AG20443 (cell line): ENCODE measurements at regions not wholly inside any gene's neighbourhood (a gene's known extent, or its start where the extent isn't known, plus 50 kb on each side); places are given as distances from the start of the nearest gene placed in this dataset.
"Not testable (repeated sequence)": the region's sequence is repeated elsewhere in the genome, so short reads cannot be mapped to it uniquely, and the experiment has no call there.

Source experiments
- DNase-seq: peaks from one replicate; pipeline ENCODE4 v3.0.0; 2012; ENCODE audit warnings: low spot score, mixed read lengths

GRCh38 chr11:67873223-67873622 is 130.7 kb downstream of the UNC93B1 start:
- DNase-seq, result not testable (repeated sequence)

GRCh38 chr11:67871168-67871567 is 132.7 kb downstream of the UNC93B1 start:
- not testable (repeated sequence) for DNase-seq

DNA sequence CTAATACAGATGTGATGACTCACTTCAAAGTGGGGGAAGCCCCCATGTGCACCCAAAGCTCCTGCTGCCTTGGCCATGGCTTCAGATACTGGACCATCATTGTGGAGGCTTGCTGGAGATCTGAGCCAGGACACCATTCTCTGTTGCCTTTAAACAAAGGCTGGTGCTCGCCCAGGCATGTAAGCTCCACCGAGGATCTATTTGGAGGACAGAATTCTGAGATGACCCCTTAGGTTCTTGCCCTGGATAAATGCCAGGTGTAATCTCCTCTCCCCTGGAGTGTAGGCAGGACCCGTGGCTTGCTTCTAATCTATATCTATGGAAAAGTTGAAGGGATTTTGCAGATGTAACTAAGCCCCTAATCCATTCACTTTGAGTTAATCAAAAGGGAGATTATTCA is 141.0 kb downstream of the UNC93B1 start:
- DNase-seq, result not testable (repeated sequence)

- peak; percentile 6 for DNase-seq
Measured at GRCh38 chr11:67859513-67860161, 144.3 kb downstream of the UNC93B1 start.

DNA sequence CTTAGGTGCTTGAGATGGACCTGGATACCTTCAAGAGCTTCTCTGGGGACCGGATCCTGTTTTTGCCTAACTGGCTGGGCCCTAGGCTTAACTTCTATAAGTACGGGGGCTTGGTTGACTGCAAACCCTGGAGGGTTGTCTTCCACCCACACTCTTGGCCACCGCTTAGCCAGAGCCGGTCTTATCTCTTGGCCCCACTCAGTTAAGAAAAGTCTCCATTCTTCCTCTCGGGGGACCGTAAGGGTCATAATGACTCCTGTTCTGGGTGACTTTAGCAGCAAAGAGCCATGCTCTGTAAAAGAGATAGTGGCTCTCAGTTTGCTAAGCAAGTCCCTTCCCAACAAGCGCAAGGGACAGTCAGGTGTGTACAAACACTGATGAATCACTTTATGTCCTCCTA is 153.2 kb downstream of the UNC93B1 start:
- DNase-seq, result not testable (repeated sequence)

DNA sequence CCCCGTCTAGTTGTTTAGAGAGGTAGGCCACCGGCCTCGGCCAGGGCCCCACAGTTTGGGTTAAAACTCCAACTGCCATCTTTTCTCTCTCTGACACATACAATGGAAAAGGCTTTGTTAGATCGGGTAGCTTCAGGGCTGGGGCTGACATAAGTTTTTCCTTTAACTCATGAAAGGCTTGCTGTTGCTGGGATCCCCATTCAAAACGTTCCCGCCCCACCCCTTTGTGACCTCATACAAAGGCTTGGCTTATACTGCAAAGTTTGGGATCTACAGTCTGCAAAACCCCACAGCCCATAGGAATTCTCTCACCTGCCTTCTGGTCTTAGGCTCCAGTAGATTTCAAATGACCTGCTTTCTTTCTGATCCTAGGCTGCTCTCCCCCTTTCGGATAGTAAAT is 154.1 kb downstream of the UNC93B1 start:
- DNase-seq, result not testable (repeated sequence)

DNA sequence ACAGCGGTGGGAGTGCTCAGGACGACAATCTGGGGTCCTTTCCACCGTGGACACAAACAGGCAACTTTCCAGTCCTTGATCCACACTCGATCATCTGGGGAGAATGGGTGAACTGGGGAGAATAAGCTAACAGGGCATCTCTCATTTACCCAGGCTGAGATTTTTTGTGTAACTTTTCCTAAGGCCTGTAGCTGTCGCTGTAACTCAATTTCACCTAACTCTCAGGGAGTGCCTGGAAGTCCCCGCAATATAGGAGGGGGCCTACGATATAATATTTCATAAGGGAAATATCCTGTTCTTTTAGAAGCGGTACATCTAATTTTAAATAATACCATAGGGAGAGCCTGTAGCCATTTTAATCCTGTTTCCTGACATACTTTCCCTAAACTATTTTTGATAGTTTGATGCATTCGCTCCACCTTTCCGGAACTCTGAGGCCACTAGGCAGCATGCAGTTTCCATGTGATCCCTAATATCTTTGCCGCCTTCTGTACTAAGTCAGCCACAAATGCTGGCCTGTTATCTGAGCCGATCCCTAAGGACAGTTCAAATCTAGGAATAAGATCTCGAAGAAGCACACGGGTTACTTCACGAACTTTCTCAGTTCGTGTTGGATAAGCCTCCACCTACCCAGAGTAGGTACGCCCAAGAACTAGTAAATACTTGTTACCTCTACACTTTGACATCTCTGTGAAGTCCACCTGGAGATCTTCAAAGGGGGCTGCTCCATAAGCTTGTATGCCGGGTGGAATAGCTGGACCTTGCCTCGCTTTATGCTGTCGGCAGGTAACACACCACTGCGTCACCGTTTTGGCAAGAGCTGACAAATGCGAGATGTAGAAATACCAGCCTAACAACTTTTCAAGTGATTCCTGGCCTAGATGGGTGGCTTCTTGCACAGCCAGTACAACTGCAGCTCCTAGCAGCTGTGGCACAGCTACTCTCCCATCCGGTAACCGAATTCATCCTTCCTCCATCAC is 155.7 kb downstream of the UNC93B1 start:
- not testable (repeated sequence) for DNase-seq

DNA sequence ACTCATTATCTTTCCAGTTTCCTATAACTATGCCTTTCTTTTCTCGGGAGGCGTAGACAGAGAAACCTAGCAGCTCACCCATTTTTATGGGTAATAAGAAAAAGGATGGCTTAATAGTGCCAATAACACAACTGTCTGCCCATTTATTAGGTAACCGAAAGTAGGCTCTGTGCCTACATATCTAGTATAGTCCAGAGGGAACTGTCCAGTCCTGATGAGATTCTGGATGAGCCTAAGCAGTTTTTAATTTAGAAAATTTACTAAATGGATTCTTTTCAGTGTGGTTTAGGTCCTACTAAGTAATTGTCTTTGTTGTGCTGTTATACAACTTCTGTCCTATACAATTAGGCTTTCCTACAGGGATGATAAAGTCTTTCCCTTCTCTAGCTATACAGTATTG is 157.6 kb downstream of the UNC93B1 start:
- DNase-seq, result not testable (repeated sequence)

DNA sequence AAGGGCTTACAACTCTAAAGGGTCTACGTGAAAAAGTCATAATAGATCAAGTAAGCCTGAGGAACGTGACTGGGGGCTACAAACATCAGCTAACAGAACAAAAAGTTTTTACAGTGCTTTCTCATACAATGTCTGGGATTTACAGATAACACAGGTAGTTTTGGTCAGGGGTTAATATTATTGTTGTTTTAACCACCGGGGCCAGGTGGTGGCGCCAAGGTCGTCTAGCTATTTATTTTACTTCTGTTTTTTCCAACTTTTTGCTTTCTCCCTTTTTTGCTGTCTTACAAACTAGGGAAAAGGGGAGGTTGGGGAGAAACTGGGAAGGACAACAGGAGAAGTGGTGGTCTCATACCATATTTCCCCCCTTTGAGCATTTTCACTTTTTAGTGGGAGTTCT is 158.6 kb downstream of the UNC93B1 start:
- not testable (repeated sequence) for DNase-seq

GRCh38 chr11:67840599-67840998 is 163.3 kb downstream of the UNC93B1 start:
- not testable (repeated sequence) for DNase-seq

GRCh38 chr11:67830152-67830551 is 155.7 kb upstream of the ALDH3B2 start:
- DNase-seq, result not testable (repeated sequence)

- DNase-seq, result not testable (repeated sequence)
Measured at GRCh38 chr11:67826951-67827296, 152.5 kb upstream of the ALDH3B2 start.

- DNase-seq, result peak; percentile 6
Measured at GRCh38 chr11:67826028-67826950, 151.9 kb upstream of the ALDH3B2 start.

DNA sequence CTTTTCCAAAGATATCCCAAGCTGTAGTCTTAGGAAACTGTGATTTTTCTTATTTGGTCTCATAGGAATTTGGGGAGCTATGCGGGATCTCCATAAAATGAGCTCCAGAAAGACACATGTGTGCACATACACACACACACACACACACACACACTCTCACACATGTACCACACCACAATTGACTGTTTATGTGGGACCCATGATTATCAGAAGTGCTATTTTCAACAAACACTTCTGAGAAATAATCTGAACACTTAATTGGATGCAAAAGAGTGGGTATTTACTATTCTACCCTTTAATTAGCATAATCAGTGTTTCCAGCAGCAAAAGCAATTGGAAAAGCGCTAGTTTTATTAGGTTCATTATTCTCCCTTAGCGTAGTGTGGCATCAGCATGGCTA is 150.4 kb upstream of the ALDH3B2 start:
- not testable (repeated sequence) for DNase-seq

DNA sequence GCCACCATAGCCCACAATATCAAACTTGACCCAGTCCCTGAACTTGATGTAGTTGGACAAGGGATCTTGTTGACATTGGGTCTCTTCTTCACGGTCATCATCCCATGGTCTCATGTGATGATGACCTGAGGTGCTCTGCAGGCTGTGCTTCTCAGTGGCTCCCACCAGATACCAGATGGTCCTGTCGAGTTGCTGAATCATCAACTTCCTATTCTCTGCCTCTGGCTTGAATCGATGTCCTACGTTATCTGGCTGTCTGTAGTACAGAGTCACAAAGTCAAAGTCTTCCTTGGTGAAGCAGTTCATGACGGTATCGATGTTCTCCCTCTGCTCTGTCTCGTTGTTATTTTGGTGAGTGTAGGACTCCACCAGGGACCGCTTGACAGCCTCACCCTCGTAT is 145.7 kb upstream of the ALDH3B2 start:
- DNase-seq, result no peak

DNA sequence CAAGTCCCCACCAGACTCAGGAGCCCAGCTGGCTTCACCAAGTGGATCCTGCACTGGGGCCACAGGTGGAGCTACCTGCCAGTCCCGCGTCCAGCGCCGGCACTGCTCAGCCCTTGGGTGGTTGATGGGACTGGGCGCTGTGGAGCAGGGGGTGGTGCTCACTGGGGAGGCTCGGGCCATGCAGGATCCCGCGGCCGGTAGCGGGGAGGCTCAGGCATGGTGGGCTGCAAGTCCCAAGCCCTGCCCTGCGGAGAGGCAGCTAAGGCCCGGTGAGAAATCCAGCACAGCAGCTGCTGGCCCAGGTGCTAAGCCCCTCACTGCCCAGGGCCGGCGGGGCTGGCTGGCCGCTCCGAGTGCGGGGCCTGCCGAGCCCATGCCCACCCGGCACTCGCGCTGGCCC is 143.1 kb upstream of the ALDH3B2 start:
- not testable (repeated sequence) for DNase-seq

DNA sequence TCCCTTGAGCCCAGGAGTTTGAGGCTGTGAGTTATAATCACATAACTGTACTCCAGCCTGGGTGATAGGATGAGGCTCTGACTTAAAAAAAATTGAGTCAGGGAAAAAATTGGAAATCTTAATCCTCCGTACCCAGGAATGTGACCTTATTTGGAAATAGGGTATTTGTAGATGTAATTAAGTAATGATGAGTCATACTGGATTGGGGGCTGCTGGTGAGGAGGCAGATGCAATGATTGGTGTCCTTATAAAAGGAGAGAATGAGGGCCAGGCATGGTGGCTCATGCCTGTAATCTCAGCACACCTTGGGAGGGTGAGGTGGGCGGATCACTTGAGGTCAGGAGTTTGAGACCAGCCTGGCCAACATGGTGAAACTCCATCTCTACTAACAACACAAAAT is 134.9 kb upstream of the ALDH3B2 start:
- DNase-seq, result not testable (repeated sequence)

DNA sequence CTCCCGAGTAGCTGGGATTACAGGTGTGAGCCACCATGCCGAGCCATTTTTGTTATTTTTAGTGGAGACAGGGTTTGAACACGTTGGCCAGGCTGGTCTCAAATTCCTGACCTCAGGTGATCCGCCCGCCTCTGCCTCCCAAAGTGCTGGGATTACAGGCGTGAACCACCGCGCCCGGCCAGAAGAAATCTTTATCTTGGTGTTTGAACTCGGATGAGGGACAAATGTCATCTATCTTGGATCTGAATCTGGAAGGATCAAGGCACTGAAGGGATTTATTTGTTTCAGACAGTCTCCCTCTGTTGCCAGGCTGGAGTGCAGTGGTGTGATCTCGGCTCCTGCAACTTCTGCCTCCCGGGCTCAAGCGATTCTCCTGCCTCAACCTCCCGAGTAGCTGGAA is 133.5 kb upstream of the ALDH3B2 start:
- not testable (repeated sequence) for DNase-seq

- DNase-seq, result not testable (repeated sequence)
Measured at GRCh38 chr11:67806728-67807235, 132.4 kb upstream of the ALDH3B2 start.

DNA sequence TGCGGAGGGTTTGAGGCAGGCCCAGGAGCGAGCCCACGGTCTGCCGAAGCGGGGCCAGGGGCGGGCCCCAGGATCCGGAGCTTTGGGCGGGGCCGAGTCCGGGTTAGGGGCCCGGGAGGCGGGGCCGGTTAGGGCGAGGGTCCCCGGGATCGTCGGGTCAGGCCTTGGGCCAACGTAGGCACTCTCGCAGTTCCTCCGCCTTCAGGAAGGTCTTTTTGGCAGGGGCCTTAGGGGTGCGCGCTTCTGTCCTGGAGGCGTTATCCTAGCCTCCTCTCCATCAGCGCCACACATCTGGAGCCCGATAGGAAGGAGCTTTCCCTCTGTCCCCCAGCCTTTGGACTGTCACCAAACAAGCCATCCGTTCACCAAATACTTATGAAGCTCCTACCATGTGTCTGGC is 131.8 kb upstream of the ALDH3B2 start:
- DNase-seq, result not testable (repeated sequence)

- peak; percentile 95 for DNase-seq
Measured at GRCh38 chr11:67805253-67806126, 131.1 kb upstream of the ALDH3B2 start.
